ENCODE measurements at regions not wholly inside any gene's neighbourhood (a gene's known extent, or its start where the extent isn't known, plus 50 kb on each side); places are given as distances from the start of the nearest gene placed in this dataset.

DNA sequence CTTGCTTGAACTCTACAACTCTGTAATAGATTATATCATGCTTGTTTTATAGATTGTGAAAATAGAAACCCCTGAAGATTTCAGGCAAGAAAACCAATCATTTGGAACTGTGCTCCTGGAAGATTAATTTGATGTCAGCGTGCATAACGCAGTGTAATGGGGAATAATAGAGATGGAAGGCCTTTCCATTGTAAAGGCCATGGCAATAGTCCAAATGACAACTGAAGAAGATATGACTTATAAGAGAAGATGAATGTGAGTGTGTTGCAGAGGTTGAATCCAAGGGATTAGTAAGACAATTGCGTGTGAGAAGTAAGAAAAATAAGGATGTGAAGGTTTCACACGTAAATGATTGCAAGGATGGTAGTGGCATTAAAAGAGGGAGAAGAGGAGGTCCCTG lies 285.0 kb downstream of the DUSP10 start:
- Histone ChIP-seq H3K36me3 (ENCODE audit: low read depth) (no peaks in the 10 kb centered on the region), H3K4me1 (ENCODE audit: insufficient read depth) (peaks cover 24% of the 10 kb centered on the region), H3K4me2 (ENCODE audit: unreplicated experiment) (no peak overlapping the region), H3K9me2 (ENCODE audit: insufficient read depth) (peaks cover 2% of the 10 kb centered on the region; the same call in 1 of the 2 replicates), H3K27me3 (replicated peaks; ENCODE audit: insufficient read depth) (no peaks in the 10 kb centered on the region), H4K20me1 (ENCODE audit: insufficient read depth) (no peaks in the 10 kb centered on the region), H3K4me3 (no peak overlapping the region), H3K27ac (no peak overlapping the region), H3K9ac (no peak overlapping the region), H3K9me3 (ENCODE audit: low read depth) (no peaks in the 10 kb centered on the region), H2AFZ (no peak overlapping the region), H3F3A (ENCODE audit: insufficient read depth) (peaks cover 27% of the 10 kb centered on the region), H3K79me2 (ENCODE audit: insufficient read depth) (no peaks in the 10 kb centered on the region)
- 87 to 98% methylated on average over 4 of the region's 4 CpGs for WGBS, 2 experiments (ENCODE audit: low coverage in 1 of 2, low lambda C conversion rate in 2 of 2, missing lambda C conversion rate in 2 of 2)
- in situ Hi-C loops (cut with MboI), result no loop called here
- no peak for DNase-seq
- TF ChIP-seq EZH2 (IDR thresholded peaks at IDR 0.05; ENCODE audit: insufficient read depth, poor library complexity, severe bottlenecking) (no peak), EZH2phosphoT487 (IDR thresholded peaks at IDR 0.05; ENCODE audit: insufficient read depth, low read depth) (no peak)

GRCh38 chr1:221457685-221458446 lies 284.0 kb downstream of the DUSP10 start:
- no peaks in the 10 kb centered on the region for H4K20me1 ChIP-seq (ENCODE audit: insufficient read depth)
- in situ Hi-C loops (cut with MboI), result no loop called here
- no peaks in the 10 kb centered on the region for H3K27me3 ChIP-seq (replicated peaks; ENCODE audit: insufficient read depth)
- no peaks in the 10 kb centered on the region for H3K9me3 ChIP-seq (ENCODE audit: low read depth)
- no peaks in the 10 kb centered on the region for H3K36me3 ChIP-seq (ENCODE audit: low read depth)
- DNase-seq, result peak; percentile 69
- H3K4me1 ChIP-seq (ENCODE audit: insufficient read depth), result peaks cover 24% of the 10 kb centered on the region
- H3K4me2 ChIP-seq (ENCODE audit: unreplicated experiment), result peak overlapping the region; percentile 76
- H3K79me2 ChIP-seq (ENCODE audit: insufficient read depth), result no peaks in the 10 kb centered on the region
- peaks cover 27% of the 10 kb centered on the region for H3F3A ChIP-seq (ENCODE audit: insufficient read depth)
- H3K9me2 ChIP-seq (ENCODE audit: insufficient read depth), result no peaks in the 10 kb centered on the region; the same call in 1 of the 2 replicates
- 13 to 17% methylated on average over 7 of the region's 7 CpGs for WGBS, 2 experiments (ENCODE audit: low coverage in 1 of 2, low lambda C conversion rate in 2 of 2, missing lambda C conversion rate in 2 of 2)
- H2AFZ ChIP-seq, result peak overlapping the region; percentile 60
- H3K4me3 ChIP-seq, result peak overlapping the region; percentile 48
- H3K9ac ChIP-seq, result peak overlapping the region; percentile 70
- TF ChIP-seq EZH2phosphoT487 (IDR thresholded peaks at IDR 0.05; ENCODE audit: insufficient read depth, low read depth), result no peak
- no peak for TF ChIP-seq EZH2 (IDR thresholded peaks at IDR 0.05; ENCODE audit: insufficient read depth, poor library complexity, severe bottlenecking)
- H3K27ac ChIP-seq, result peak overlapping the region; percentile 87

- Histone ChIP-seq H2AFZ (peak overlapping the region; percentile 60), H3F3A (ENCODE audit: insufficient read depth) (peaks cover 27% of the 10 kb centered on the region), H4K20me1 (ENCODE audit: insufficient read depth) (no peaks in the 10 kb centered on the region), H3K79me2 (ENCODE audit: insufficient read depth) (no peaks in the 10 kb centered on the region), H3K27me3 (replicated peaks; ENCODE audit: insufficient read depth) (no peaks in the 10 kb centered on the region), H3K9ac (peak overlapping the region; percentile 70), H3K4me2 (ENCODE audit: unreplicated experiment) (peak overlapping the region; percentile 76), H3K4me1 (ENCODE audit: insufficient read depth) (peaks cover 24% of the 10 kb centered on the region), H3K4me3 (peak overlapping the region; percentile 48), H3K9me2 (ENCODE audit: insufficient read depth) (no peaks in the 10 kb centered on the region; the same call in 1 of the 2 replicates), H3K36me3 (ENCODE audit: low read depth) (no peaks in the 10 kb centered on the region), H3K27ac (peak overlapping the region; percentile 87), H3K9me3 (ENCODE audit: low read depth) (no peaks in the 10 kb centered on the region)
- TF ChIP-seq EZH2phosphoT487 (IDR thresholded peaks at IDR 0.05; ENCODE audit: insufficient read depth, low read depth) (no peak), EZH2 (IDR thresholded peaks at IDR 0.05; ENCODE audit: insufficient read depth, poor library complexity, severe bottlenecking) (no peak)
- WGBS, 2 experiments (ENCODE audit: low coverage in 1 of 2, low lambda C conversion rate in 2 of 2, missing lambda C conversion rate in 2 of 2), result 1% methylated on average over 5 of the region's 5 CpGs
- peak; percentile 92 for DNase-seq
- in situ Hi-C loops (cut with MboI), result no loop called here
Measured at GRCh38 chr1:221458447-221459156, 283.3 kb downstream of the DUSP10 start.

DNA sequence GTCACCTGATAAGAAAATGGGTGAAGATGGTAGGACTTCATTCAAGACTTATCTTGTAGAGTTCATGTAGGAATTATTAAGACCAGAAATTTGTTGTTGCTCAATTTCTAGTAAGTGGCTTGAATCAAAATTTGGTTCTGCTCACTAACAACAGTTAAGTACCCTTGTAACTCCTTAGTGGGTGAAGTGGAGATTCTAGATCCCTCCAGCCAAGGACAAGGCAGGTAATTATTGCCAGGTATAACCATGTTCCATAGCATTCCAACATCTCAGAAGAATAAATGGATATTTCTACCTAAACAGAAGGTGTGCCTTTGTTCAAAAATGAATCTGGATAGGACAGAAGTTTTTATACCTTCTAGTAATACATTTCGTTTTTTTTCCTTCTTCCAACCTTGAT lies 282.3 kb downstream of the DUSP10 start:
- H3K9me2 ChIP-seq (ENCODE audit: insufficient read depth), result no peaks in the 10 kb centered on the region; the same call in 1 of the 2 replicates
- no peak overlapping the region for H3K4me3 ChIP-seq
- TF ChIP-seq EZH2phosphoT487 (IDR thresholded peaks at IDR 0.05; ENCODE audit: insufficient read depth, low read depth) (no peak), EZH2 (IDR thresholded peaks at IDR 0.05; ENCODE audit: insufficient read depth, poor library complexity, severe bottlenecking) (no peak)
- no peaks in the 10 kb centered on the region for H3K36me3 ChIP-seq (ENCODE audit: low read depth)
- H3K79me2 ChIP-seq (ENCODE audit: insufficient read depth), result no peaks in the 10 kb centered on the region
- H3K27me3 ChIP-seq (replicated peaks; ENCODE audit: insufficient read depth), result no peaks in the 10 kb centered on the region
- WGBS, 2 experiments (ENCODE audit: low coverage in 1 of 2, low lambda C conversion rate in 2 of 2, missing lambda C conversion rate in 2 of 2), result 98 to 100% methylated on average over 1 of the region's 1 CpG
- H4K20me1 ChIP-seq (ENCODE audit: insufficient read depth), result no peaks in the 10 kb centered on the region
- peaks cover 24% of the 10 kb centered on the region for H3K4me1 ChIP-seq (ENCODE audit: insufficient read depth)
- H3K9ac ChIP-seq, result no peak overlapping the region
- peak overlapping the region; percentile 87; the same call in 1 of the 2 replicates for H3K27ac ChIP-seq
- H3K4me2 ChIP-seq (ENCODE audit: unreplicated experiment), result no peak overlapping the region
- H2AFZ ChIP-seq, result no peak overlapping the region
- DNase-seq, result no peak
- peaks cover 27% of the 10 kb centered on the region for H3F3A ChIP-seq (ENCODE audit: insufficient read depth)
- no peaks in the 10 kb centered on the region for H3K9me3 ChIP-seq (ENCODE audit: low read depth)
- in situ Hi-C loops (cut with MboI), result no loop called here
